ENCODE measurements at regions not wholly inside any gene's neighbourhood (a gene's known extent, or its start where the extent isn't known, plus 50 kb on each side); places are given as distances from the start of the nearest gene placed in this dataset.

DNA sequence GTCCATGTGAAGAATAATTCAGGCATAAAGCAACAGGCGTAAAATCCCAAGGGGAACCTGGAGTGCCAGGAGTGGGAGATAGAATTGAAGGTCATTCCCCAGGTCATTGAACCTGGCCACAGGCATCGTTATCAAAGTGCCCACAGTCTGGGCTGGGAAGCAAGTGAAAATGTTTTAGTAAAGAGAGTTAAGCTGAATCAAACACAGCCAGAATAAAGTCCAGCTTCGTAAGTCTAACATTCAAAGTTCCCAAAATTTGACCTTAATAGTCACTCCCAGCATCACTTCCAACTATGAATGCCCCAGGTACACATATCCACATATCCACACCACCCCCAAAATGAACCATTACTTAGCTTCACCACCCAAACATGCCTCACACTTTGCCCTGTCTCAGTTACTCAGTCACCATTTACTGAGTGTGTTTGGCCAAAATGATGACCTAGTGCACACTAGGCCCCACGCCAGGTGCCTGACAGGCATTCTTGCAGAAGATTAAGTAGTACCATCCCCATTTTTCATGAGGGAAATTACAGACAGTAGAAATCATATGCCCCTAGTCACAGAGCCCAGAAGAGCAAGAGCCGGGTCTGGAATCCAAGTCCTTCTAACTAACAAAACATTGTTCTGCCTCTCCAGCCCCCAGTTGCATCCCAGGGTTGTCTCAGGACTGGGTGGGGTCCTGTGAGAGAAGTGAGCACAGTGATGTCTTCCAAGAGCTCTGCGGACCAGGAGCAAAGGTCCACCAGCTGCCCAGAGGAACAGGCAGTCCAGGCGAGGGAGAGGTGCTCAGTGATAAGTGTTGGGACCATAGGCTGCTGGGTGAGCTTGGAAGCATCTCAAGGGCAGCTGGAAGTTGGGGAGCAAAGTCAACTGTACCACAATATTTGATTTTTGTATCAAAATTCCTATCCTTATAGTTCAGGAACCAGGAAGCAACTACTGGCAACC, 65.2 kb upstream of the MYCN start:
- Histone ChIP-seq H3K27ac (ENCODE audit: low read length) (no peak overlapping the region), H3K4me3 (ENCODE audit: low read length) (no peak overlapping the region), H3K4me1 (ENCODE audit: control insufficient read depth, insufficient read depth, low read length) (no peaks in the 10 kb centered on the region), H3K9me3 (ENCODE audit: control insufficient read depth, insufficient read depth, low read length) (no peaks in the 10 kb centered on the region), H3K36me3 (ENCODE audit: control insufficient read depth, insufficient read depth, low read length) (no peaks in the 10 kb centered on the region), H3K27me3 (ENCODE audit: control insufficient read depth, insufficient read depth, low read length) (no peaks in the 10 kb centered on the region)
- H3K4me3 Mint-ChIP-seq: no peak overlapping the region
- no peaks in the 10 kb centered on the region for H3K36me3 Mint-ChIP-seq
- TF ChIP-seq, protein P1, sequence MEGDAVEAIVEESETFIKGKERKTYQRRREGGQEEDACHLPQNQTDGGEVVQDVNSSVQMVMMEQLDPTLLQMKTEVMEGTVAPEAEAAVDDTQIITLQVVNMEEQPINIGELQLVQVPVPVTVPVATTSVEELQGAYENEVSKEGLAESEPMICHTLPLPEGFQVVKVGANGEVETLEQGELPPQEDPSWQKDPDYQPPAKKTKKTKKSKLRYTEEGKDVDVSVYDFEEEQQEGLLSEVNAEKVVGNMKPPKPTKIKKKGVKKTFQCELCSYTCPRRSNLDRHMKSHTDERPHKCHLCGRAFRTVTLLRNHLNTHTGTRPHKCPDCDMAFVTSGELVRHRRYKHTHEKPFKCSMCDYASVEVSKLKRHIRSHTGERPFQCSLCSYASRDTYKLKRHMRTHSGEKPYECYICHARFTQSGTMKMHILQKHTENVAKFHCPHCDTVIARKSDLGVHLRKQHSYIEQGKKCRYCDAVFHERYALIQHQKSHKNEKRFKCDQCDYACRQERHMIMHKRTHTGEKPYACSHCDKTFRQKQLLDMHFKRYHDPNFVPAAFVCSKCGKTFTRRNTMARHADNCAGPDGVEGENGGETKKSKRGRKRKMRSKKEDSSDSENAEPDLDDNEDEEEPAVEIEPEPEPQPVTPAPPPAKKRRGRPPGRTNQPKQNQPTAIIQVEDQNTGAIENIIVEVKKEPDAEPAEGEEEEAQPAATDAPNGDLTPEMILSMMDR (IDR thresholded peaks at IDR 0.05): no peak
- intact Hi-C loops (cut with micrococcal nuclease): no loop called here
- no peaks in the 10 kb centered on the region for H3K4me1 Mint-ChIP-seq
- no peaks in the 10 kb centered on the region for H3K9me3 Mint-ChIP-seq
- no peak for DNase-seq
- H3K27me3 Mint-ChIP-seq (ENCODE audit: low read depth in 2 of 2): no peaks in the 10 kb centered on the region
- no peak for ATAC-seq
- H3K27ac Mint-ChIP-seq: no peak overlapping the region
- WGBS (ENCODE audit: insufficient coverage): 91% methylated on average over 7 of the region's 7 CpGs

DNA sequence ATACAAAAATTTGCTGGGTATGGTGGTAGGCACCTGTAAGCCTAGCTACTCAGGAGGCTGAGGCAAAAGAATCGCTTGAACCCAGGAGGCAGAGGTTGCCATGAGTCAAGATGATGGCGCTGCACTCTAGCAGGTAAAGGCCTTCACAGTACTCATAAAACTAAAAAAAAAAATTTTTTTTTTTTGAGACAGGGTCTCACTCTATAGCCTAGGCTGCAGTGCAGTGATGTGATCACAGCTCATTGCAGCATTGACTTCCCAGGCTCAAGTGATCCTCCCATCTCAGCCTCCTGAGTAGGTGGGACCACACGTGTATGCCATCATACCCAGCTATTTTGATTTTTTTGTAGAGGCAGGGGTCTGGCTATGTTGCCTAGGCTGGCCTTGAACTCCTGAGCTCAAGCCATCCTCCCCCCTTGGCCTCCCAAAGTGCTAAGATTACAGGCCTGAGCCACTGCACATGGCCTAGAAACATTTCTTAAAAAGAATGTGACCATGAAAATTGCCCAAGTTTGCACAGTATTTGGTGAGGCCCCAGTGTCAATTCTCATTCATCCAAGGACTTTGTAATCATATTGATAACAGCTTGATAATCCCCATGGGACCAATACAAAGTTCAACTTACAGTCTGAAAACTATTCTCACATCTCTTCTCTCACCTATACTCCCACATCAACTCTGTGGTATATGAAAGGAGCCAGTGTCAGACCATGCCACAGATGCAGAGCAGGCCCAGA, 64.2 kb upstream of the MYCN start:
- TF ChIP-seq, protein P1 (IDR thresholded peaks at IDR 0.05): no peak
- Histone ChIP-seq H3K36me3 (ENCODE audit: control insufficient read depth, insufficient read depth, low read length) (no peaks in the 10 kb centered on the region), H3K9me3 (ENCODE audit: control insufficient read depth, insufficient read depth, low read length) (no peaks in the 10 kb centered on the region), H3K4me3 (ENCODE audit: low read length) (no peak overlapping the region), H3K4me1 (ENCODE audit: control insufficient read depth, insufficient read depth, low read length) (no peaks in the 10 kb centered on the region), H3K27me3 (ENCODE audit: control insufficient read depth, insufficient read depth, low read length) (no peaks in the 10 kb centered on the region), H3K27ac (ENCODE audit: low read length) (no peak overlapping the region)
- Mint-ChIP-seq H3K4me3 (no peak overlapping the region), H3K27me3 (ENCODE audit: low read depth in 2 of 2) (no peaks in the 10 kb centered on the region), H3K9me3 (peaks cover 0 to 3% of the 10 kb centered on the region in 2 donors), H3K27ac (no peak overlapping the region), H3K4me1 (no peaks in the 10 kb centered on the region), H3K36me3 (no peaks in the 10 kb centered on the region)
- ATAC-seq (no peak), DNase-seq (no peak)
- intact Hi-C loops (cut with micrococcal nuclease): no loop called here
- WGBS (ENCODE audit: insufficient coverage): 89% methylated on average over 3 of the region's 3 CpGs

DNA sequence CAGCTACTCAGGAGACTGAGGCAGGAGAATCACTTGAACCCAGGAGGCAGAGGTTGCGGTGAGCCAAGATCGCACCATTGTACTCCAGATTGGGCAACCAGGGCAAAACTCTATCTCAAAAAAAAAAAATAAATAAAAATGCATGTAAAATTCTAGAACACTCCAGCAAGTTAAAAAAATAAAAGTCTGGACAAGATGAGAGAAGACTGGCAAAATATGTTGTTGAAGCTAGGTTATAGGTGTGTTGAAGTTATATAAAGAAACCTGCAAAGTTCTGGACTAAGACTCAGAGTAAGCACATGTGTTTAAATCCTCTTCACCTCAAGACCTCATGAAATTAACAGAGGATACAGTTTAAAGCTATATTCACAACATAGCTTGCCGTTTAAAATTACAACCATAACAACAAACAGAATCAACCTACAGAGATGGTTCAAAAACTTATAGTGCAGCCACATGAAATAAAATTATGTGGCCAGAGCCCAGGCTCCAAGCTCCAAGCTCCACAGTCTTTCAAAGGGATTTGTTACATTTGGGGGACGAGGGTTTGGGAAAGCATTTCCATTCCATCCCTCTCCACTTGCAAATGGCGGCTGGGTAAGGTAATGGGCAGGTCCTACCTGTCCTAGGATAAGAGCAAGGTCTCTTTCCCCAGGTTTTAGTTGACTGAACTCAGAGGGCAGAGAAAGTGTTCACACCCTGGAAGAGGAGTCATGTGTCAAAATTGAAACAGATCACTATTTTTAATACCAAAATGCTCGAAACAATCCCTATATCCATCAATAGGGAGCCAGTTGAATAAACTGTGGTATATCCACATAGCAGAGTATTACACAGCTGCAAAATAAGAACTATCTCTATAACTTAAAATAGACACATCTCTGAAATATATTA, 59.9 kb upstream of the MYCN start:
- Mint-ChIP-seq H3K27ac (no peak overlapping the region), H3K36me3 (no peaks in the 10 kb centered on the region), H3K9me3 (peaks cover 0 to 3% of the 10 kb centered on the region in 2 donors), H3K4me1 (no peaks in the 10 kb centered on the region), H3K27me3 (ENCODE audit: low read depth in 2 of 2) (no peaks in the 10 kb centered on the region), H3K4me3 (no peak overlapping the region)
- DNase-seq (no peak), ATAC-seq (no peak)
- Histone ChIP-seq H3K9me3 (ENCODE audit: control insufficient read depth, insufficient read depth, low read length) (no peaks in the 10 kb centered on the region), H3K4me1 (ENCODE audit: control insufficient read depth, insufficient read depth, low read length) (no peaks in the 10 kb centered on the region), H3K27me3 (ENCODE audit: control insufficient read depth, insufficient read depth, low read length) (no peaks in the 10 kb centered on the region), H3K4me3 (ENCODE audit: low read length) (no peak overlapping the region), H3K36me3 (ENCODE audit: control insufficient read depth, insufficient read depth, low read length) (no peaks in the 10 kb centered on the region), H3K27ac (ENCODE audit: low read length) (no peak overlapping the region)
- TF ChIP-seq, protein P1 (IDR thresholded peaks at IDR 0.05): no peak
- intact Hi-C loops (cut with micrococcal nuclease): no loop called here
- WGBS (ENCODE audit: insufficient coverage): 96% methylated on average over 2 of the region's 6 CpGs
